H9 (cell line): ENCODE measurements at regions not wholly inside any gene's neighbourhood (a gene's known extent, or its start where the extent isn't known, plus 50 kb on each side); places are given as distances from the start of the nearest gene placed in this dataset.
"Not testable (repeated sequence)": the region's sequence is repeated elsewhere in the genome, so short reads cannot be mapped to it uniquely, and the experiment has no call there.

Experiments
- DNase-seq: peaks from one replicate; pipeline ENCODE4 v3.0.0-alpha.2; 2017
- H2AFZ ChIP-seq: one replicate; pipeline ENCODE4 v1.6.1; 2013; ENCODE audit warnings: mild to moderate bottlenecking, low read length, control low read depth, moderate library complexity
- H2AK5ac ChIP-seq: 2 replicates; pipeline ENCODE4 v1.6.1; 2013; ENCODE audit warnings: low read length, control low read depth, mixed read lengths; ENCODE audit not compliant: insufficient read length
- H2BK120ac ChIP-seq: one replicate; pipeline ENCODE4 v1.6.1; 2013; ENCODE audit warnings: low read depth, mild to moderate bottlenecking, low read length, control low read depth, inconsistent platforms; ENCODE audit not compliant: poor library complexity, severe bottlenecking
- H2BK12ac ChIP-seq: 2 replicates; pipeline ENCODE4 v1.6.1; 2013; ENCODE audit warnings: low read length, control low read depth, mixed read lengths, low read depth; ENCODE audit not compliant: insufficient read length
- H2BK15ac ChIP-seq: 2 replicates; pipeline ENCODE4 v1.6.1; 2013; ENCODE audit warnings: low read depth, low read length, control low read depth
- H2BK20ac ChIP-seq: one replicate; pipeline ENCODE4 v1.6.1; 2013; ENCODE audit warnings: low read depth, mild to moderate bottlenecking, low read length, control low read depth, inconsistent platforms; ENCODE audit not compliant: poor library complexity, severe bottlenecking
- H2BK5ac ChIP-seq: 2 replicates; pipeline ENCODE4 v1.6.1; 2013; ENCODE audit warnings: low read length, control low read depth, mixed read lengths; ENCODE audit not compliant: insufficient read length
- H3K14ac ChIP-seq: 2 replicates; pipeline ENCODE4 v1.6.1; 2013; ENCODE audit warnings: low read length, control low read depth; ENCODE audit not compliant: insufficient read depth
- H3K18ac ChIP-seq: 2 replicates; pipeline ENCODE4 v1.6.1; 2013; ENCODE audit warnings: low read depth, mild to moderate bottlenecking, mixed read lengths, low read length, control low read depth; ENCODE audit not compliant: insufficient read length
- H3K23ac ChIP-seq: 2 replicates; pipeline ENCODE4 v1.6.1; 2013; ENCODE audit warnings: low read length, control low read depth, mixed read lengths, low read depth; ENCODE audit not compliant: insufficient read length
- H3K23me2 ChIP-seq: 2 replicates; pipeline ENCODE4 v1.6.1; 2013; ENCODE audit warnings: low read depth, mild to moderate bottlenecking, mixed read lengths, low read length, control low read depth; ENCODE audit not compliant: insufficient read length, poor library complexity, severe bottlenecking
- H3K27ac ChIP-seq: 2 replicates; pipeline ENCODE4 v1.5.1; 2013; ENCODE audit warnings: low read length, control low read depth, mixed read lengths, low read depth; ENCODE audit not compliant: insufficient read length
- H3K27me3 ChIP-seq: 2 replicates; pipeline ENCODE4 v1.6.1; 2013; ENCODE audit warnings: low read length, control low read depth, inconsistent platforms; ENCODE audit not compliant: insufficient read depth
- H3K4ac ChIP-seq: 2 replicates; pipeline ENCODE4 v1.6.1; 2013; ENCODE audit warnings: low read depth, mild to moderate bottlenecking, control low read depth, inconsistent platforms, low read length, moderate library complexity
- H3K4me1 ChIP-seq: 2 replicates; pipeline ENCODE4 v1.6.1; 2013; ENCODE audit warnings: low read length, control low read depth, inconsistent platforms; ENCODE audit not compliant: insufficient read depth
- H3K4me2 ChIP-seq: 2 replicates; pipeline ENCODE4 v1.6.1; 2013; ENCODE audit warnings: low read length, control low read depth, mixed read lengths; ENCODE audit not compliant: insufficient read length, insufficient read depth
- H3K56ac ChIP-seq: 2 replicates; pipeline ENCODE4 v1.6.1; 2013; ENCODE audit warnings: low read depth, mild to moderate bottlenecking, mixed read lengths, low read length, control low read depth; ENCODE audit not compliant: insufficient read length
- H3K79me1 ChIP-seq: 2 replicates; pipeline ENCODE4 v1.6.1; 2013; ENCODE audit warnings: low read depth, mild to moderate bottlenecking, moderate library complexity, low read length, control low read depth, inconsistent platforms; ENCODE audit not compliant: insufficient read depth, poor library complexity, severe bottlenecking
- H3K79me2 ChIP-seq: 2 replicates; pipeline ENCODE4 v1.6.1; 2013; ENCODE audit warnings: low read length, control low read depth, inconsistent platforms; ENCODE audit not compliant: insufficient read depth
- H3K9ac ChIP-seq: 2 replicates; pipeline ENCODE4 v1.6.1; 2013; ENCODE audit warnings: low read length, control low read depth, mixed read lengths; ENCODE audit not compliant: insufficient read length; ENCODE audit errors: extremely low read depth
- H3K9me3 ChIP-seq: one replicate; pipeline ENCODE4 v1.6.1; 2013; ENCODE audit warnings: low read depth, low read length, inconsistent platforms; ENCODE audit not compliant: control insufficient read depth
- H3T11ph ChIP-seq: one replicate; pipeline ENCODE4 v1.6.1; 2013; ENCODE audit warnings: mild to moderate bottlenecking, low read length, control low read depth, inconsistent platforms
- H4K20me1 ChIP-seq: one replicate; pipeline ENCODE4 v1.6.1; 2013; ENCODE audit not compliant: control insufficient read depth, insufficient read length, insufficient read depth
- H4K5ac ChIP-seq: 2 replicates; pipeline ENCODE4 v1.6.1; 2013; ENCODE audit warnings: low read depth, mild to moderate bottlenecking, mixed read lengths, low read length, control low read depth; ENCODE audit not compliant: insufficient read length
- H4K8ac ChIP-seq: replicated peaks from 2 replicates; pipeline ENCODE4 v1.6.1; 2013; ENCODE audit warnings: low read length, control low read depth, mixed read lengths, low read depth; ENCODE audit not compliant: insufficient read length
- H4K91ac ChIP-seq: 2 replicates; pipeline ENCODE4 v1.6.1; 2013; ENCODE audit warnings: low read depth, mild to moderate bottlenecking, moderate library complexity, mixed read lengths, low read length, control low read depth; ENCODE audit not compliant: insufficient read length
- H3K27ac Mint-ChIP-seq, 3 experiments: 2 replicates in 2 of 3; 3 replicates in 1 of 3; pipeline ENCODE4 v1.8.0; 2020 to 2021; ENCODE audit warnings: mixed read lengths in 3 of 3, mild to moderate bottlenecking in 1 of 3, moderate library complexity in 1 of 3
- H3K27me3 Mint-ChIP-seq: 2 replicates; pipeline ENCODE4 v1.8.0; 2021; ENCODE audit warnings: low read depth, mild to moderate bottlenecking, moderate library complexity, mixed read lengths
- H3K36me3 Mint-ChIP-seq, 3 experiments: 2 replicates in 2 of 3; 3 replicates in 1 of 3; pipeline ENCODE4 v1.8.0; 2020 to 2021; ENCODE audit warnings: low read depth in 3 of 3, mixed read lengths in 3 of 3; ENCODE audit not compliant: insufficient read depth in 1 of 3
- H3K4me1 Mint-ChIP-seq, 2 experiments: 2 replicates each; pipeline ENCODE4 v1.8.0; 2020; ENCODE audit warnings: mixed read lengths in 2 of 2
- H3K4me3 Mint-ChIP-seq, 2 experiments: 2 replicates in 1 of 2; 3 replicates in 1 of 2; pipeline ENCODE4 v1.8.0; 2020 to 2021; ENCODE audit warnings: mild to moderate bottlenecking in 2 of 2, mixed read lengths in 2 of 2, moderate library complexity in 1 of 2
- H3K9me3 Mint-ChIP-seq, 2 experiments: 2 replicates in 1 of 2; 3 replicates in 1 of 2; pipeline ENCODE4 v1.8.0; 2020; ENCODE audit warnings: mild to moderate bottlenecking in 2 of 2, mixed read lengths in 2 of 2, moderate library complexity in 1 of 2
- CTCF ChIP-seq: fragments of 200-600 bp; sonication (generic); conservative IDR thresholded peaks from 3 replicates; pipeline ENCODE4 v1.8.0; 2021; ENCODE audit warnings: antibody characterized with exemption, mild to moderate bottlenecking
- WGBS: extraction: QIAGEN DNeasy Blood & Tissue Kit; methylation state at CpG from one replicate; pipeline ENCODE4 v1.1.7; 2013; ENCODE audit warnings: missing lambda C conversion rate, low lambda C conversion rate, mixed read lengths; ENCODE audit not compliant: insufficient read length; ENCODE audit errors: extremely low coverage; 5-methylcytosine and 5-hydroxymethylcytosine counted together

DNA sequence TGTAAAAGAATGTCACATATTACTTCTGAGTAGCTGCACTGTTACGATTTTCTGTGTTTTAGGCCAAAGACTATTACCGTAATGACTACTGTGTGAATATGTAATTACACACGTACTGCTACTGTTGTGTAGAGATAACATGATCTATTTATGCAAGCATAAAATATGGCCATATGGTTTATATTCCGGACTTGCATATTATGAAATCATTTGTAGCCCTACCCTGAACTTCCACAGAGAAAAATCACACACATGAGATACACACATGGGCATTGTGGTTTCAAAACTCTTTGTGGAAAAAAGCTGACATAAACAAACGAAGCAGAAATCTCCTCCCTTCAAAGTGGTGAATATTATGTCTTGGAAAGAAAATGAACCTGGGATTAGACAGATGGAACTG is 373.0 kb upstream of the ADAMTS5 start:
- no peaks in the 10 kb centered on the region for H3K27me3 ChIP-seq
- no peak overlapping the region for H3K14ac ChIP-seq
- H3K23me2 ChIP-seq, result no peaks in the 10 kb centered on the region
- Mint-ChIP-seq H3K27ac (no peak overlapping the region; a peak in 1 of 7 replicates), H3K4me3 (no peak overlapping the region), H3K27me3 (no peaks in the 10 kb centered on the region), H3K36me3 (peaks cover 0 to 6% (median 0%) of the 10 kb centered on the region in 3 experiments; a peak in 1 of 7 replicates), H3K4me1 (no peaks in the 10 kb centered on the region), H3K9me3 (peaks cover 0 to 3% of the 10 kb centered on the region in 2 experiments; a peak in 3 of 5 replicates)
- no peak overlapping the region for H3K56ac ChIP-seq
- H3K9ac ChIP-seq, result no peak overlapping the region
- no peak overlapping the region for H2BK5ac ChIP-seq
- H3K27ac ChIP-seq, result no peak overlapping the region
- H4K20me1 ChIP-seq, result no peaks in the 10 kb centered on the region
- H3K23ac ChIP-seq, result no peak overlapping the region
- no peak for TF ChIP-seq CTCF
- H4K91ac ChIP-seq, result no peak overlapping the region
- H2AFZ ChIP-seq, result no peak overlapping the region
- H3T11ph ChIP-seq, result no peak overlapping the region
- H3K4me2 ChIP-seq, result no peak overlapping the region
- H3K4me1 ChIP-seq, result no peaks in the 10 kb centered on the region
- no peak overlapping the region for H2BK12ac ChIP-seq
- DNase-seq, result no peak
- no peak overlapping the region for H3K4ac ChIP-seq
- no peaks in the 10 kb centered on the region for H3K79me1 ChIP-seq
- H2BK20ac ChIP-seq, result no peak overlapping the region
- H4K8ac ChIP-seq, result no peak overlapping the region
- WGBS, result no CpG with 5 or more reads among the region's 5 CpGs
- no peak overlapping the region for H4K5ac ChIP-seq
- H2BK120ac ChIP-seq, result no peak overlapping the region
- H3K79me2 ChIP-seq, result no peaks in the 10 kb centered on the region
- H2BK15ac ChIP-seq, result no peak overlapping the region
- H2AK5ac ChIP-seq, result no peak overlapping the region
- H3K9me3 ChIP-seq, result no peaks in the 10 kb centered on the region
- H3K18ac ChIP-seq, result no peak overlapping the region

GRCh38 chr21:27338007-27338406 is 371.1 kb upstream of the ADAMTS5 start:
- H2BK15ac ChIP-seq, H3K27me3 Mint-ChIP-seq, H2BK5ac ChIP-seq, H2AFZ ChIP-seq, H3K4me1 Mint-ChIP-seq, H3K4ac ChIP-seq, H4K8ac ChIP-seq, H3K23me2 ChIP-seq, H2BK12ac ChIP-seq, H4K5ac ChIP-seq, H3K27ac ChIP-seq, H3K4me3 Mint-ChIP-seq, H2BK20ac ChIP-seq, H3K14ac ChIP-seq, H3T11ph ChIP-seq, H4K20me1 ChIP-seq, H3K27ac Mint-ChIP-seq, H4K91ac ChIP-seq, H2AK5ac ChIP-seq, H3K9ac ChIP-seq, H3K23ac ChIP-seq, H3K18ac ChIP-seq, H3K9me3 Mint-ChIP-seq, H3K27me3 ChIP-seq, H3K4me2 ChIP-seq, H3K79me1 ChIP-seq, H3K4me1 ChIP-seq, H2BK120ac ChIP-seq, H3K79me2 ChIP-seq, H3K9me3 ChIP-seq, H3K56ac ChIP-seq, DNase-seq: not testable (repeated sequence)
- peaks cover 0 to 15% (median 3%) of the 10 kb centered on the region in 3 experiments; a peak in 4 of 7 replicates for H3K36me3 Mint-ChIP-seq
- WGBS, result no CpG with 5 or more reads among the region's 5 CpGs
